ENCODE measurements at regions not wholly inside any gene's neighbourhood (a gene's known extent, or its start where the extent isn't known, plus 50 kb on each side); places are given as distances from the start of the nearest gene placed in this dataset.

DNA sequence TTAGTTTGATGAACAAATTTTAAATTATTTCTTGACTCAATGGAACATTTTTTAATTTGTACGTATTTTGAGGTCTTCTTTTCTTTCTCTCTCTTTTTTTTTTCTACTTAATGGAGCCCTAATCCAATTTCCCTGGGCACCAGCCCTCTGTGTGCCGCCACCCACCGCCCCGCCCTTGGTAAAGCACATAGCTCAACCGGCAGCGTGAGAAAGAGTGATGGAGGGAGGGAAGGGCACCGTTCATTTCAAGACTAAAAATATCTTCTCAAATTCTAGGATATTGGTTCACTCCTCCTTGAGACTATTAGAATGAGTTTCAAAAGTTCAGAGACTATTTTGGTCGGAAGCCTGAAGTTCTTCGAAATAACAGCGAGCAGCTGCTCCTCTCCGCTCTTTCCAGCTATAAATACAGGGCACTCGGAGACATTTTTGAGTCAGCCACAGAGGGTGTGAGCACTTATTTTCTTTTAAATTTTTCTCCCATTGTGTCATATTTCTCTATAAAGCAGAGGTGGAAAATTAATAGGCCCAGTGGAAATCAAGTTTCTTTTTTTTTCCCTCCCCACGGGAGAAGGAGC is 731.7 kb upstream of the ID2 start:
- intact Hi-C loops (cut with micrococcal nuclease), result no loop called here
- Mint-ChIP-seq H3K27ac (no peak overlapping the region), H3K27me3 (ENCODE audit: insufficient read depth) (peaks cover 9% of the 10 kb centered on the region), H3K9me3 (no peaks in the 10 kb centered on the region), H3K4me1 (ENCODE audit: low read depth) (no peaks in the 10 kb centered on the region), H3K4me3 (no peak overlapping the region), H3K36me3 (ENCODE audit: low read depth) (no peaks in the 10 kb centered on the region)
- no peak for DNase-seq (ENCODE audit: low spot score)

DNA sequence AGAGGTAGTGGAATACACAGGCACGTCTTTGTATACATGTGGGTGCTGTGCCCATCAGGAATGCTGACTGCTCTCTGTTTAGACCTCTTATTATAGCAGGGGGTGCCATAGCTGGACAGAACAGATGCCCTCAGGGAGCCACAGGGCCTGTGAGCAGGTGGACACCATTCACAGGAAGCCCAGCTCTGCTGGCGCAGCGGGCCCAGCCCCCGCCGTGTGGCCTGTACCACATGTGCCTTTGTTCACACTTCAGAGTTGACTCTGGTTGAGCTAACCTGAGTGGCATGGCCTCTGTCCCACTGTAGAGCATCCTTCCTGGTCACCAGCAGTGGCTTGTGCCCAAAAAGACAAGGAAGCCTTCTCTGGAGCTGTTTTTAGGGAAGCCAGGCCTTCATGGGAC is 730.9 kb upstream of the ID2 start:
- intact Hi-C loops (cut with micrococcal nuclease), result no loop called here
- Mint-ChIP-seq H3K36me3 (ENCODE audit: low read depth) (no peaks in the 10 kb centered on the region), H3K9me3 (no peaks in the 10 kb centered on the region), H3K4me1 (ENCODE audit: low read depth) (no peaks in the 10 kb centered on the region), H3K27me3 (ENCODE audit: insufficient read depth) (peaks cover 6% of the 10 kb centered on the region), H3K27ac (no peak overlapping the region), H3K4me3 (no peak overlapping the region)
- DNase-seq (ENCODE audit: low spot score), result no peak

DNA sequence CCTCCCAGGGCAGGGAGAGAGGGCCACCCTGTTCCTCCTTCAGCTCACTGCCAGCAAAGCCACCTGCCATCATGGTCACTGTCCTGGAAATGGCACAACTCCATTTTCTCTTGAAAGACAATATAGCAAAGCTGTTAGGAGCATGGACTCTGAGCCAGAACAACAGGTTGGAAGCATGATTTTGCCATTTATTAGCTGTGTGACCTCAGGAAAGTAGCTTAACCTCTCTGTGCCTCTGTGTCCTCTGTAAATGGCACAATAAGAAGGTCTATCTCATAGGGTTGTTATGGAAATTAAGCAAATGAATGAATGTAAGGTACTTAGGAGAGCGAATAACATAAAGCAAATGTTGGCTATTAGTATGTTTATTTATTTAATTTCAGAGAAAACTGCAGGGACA is 730.4 kb upstream of the ID2 start:
- Mint-ChIP-seq H3K4me3 (no peak overlapping the region), H3K4me1 (ENCODE audit: low read depth) (no peaks in the 10 kb centered on the region), H3K27ac (no peak overlapping the region), H3K27me3 (ENCODE audit: insufficient read depth) (peaks cover 6% of the 10 kb centered on the region), H3K36me3 (ENCODE audit: low read depth) (no peaks in the 10 kb centered on the region), H3K9me3 (no peaks in the 10 kb centered on the region)
- intact Hi-C loops (cut with micrococcal nuclease), result no loop called here
- no peak for DNase-seq (ENCODE audit: low spot score)

DNA sequence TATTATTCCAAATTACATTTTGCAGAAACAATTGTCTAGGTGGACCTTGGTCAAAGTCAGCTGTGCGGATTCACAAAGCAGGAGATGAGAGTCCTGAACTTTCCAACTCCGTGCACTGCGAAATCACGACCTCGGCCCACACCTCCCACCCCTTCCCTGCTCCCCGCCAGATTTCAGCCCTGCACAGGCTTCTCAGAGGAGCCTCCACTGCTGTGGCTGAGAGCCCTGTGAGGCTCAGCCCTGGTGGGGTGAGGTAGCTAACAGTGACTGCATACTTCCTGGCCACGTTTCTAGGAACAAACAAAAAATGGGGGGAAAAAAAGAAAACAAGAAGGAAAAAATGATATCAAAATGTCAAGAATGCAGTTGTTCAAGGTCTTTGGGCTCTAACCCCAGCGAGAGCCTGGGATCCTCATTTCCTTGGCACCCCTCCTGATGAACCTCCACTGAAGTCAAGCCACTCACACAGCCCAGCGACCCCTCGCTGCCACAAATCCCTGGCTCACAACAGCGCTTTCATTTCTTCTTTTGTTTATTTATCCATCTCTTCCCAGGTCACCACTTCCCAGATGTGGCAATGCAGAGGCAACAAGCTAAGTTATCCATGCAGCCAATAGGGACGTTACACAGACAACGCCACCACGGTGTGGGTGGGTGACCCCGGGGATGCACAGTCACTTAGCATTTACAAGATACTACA is 729.7 kb upstream of the ID2 start:
- intact Hi-C loops (cut with micrococcal nuclease), result no loop called here
- H3K4me3 Mint-ChIP-seq, result no peak overlapping the region
- DNase-seq (ENCODE audit: low spot score), result no peak
- peaks cover 6% of the 10 kb centered on the region for H3K27me3 Mint-ChIP-seq (ENCODE audit: insufficient read depth)
- no peaks in the 10 kb centered on the region for H3K9me3 Mint-ChIP-seq
- H3K27ac Mint-ChIP-seq, result no peak overlapping the region
- no peaks in the 10 kb centered on the region for H3K36me3 Mint-ChIP-seq (ENCODE audit: low read depth)
- no peaks in the 10 kb centered on the region for H3K4me1 Mint-ChIP-seq (ENCODE audit: low read depth)

DNA sequence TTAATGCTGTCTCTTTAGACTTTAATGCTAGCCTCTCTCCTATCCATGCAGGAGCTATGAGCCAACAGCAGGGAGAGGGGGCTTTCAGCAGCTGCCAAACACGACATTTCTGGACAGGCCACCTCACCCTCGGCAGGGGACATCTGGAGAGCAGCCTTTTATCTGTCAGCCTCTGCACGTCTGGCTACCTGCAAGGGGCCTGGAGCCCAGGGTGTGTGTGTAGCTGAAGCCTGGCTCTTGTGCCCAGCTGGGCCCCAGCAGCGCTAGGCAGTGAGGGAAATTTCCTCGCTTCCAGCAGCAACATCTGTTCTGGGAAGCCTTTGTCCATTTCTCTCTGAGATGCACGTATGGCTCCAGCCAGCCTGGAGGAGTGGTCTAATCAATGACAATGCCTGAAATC is 728.7 kb upstream of the ID2 start:
- no peaks in the 10 kb centered on the region for H3K36me3 Mint-ChIP-seq (ENCODE audit: low read depth)
- H3K27ac Mint-ChIP-seq, result no peak overlapping the region
- no peak overlapping the region for H3K4me3 Mint-ChIP-seq

DNA sequence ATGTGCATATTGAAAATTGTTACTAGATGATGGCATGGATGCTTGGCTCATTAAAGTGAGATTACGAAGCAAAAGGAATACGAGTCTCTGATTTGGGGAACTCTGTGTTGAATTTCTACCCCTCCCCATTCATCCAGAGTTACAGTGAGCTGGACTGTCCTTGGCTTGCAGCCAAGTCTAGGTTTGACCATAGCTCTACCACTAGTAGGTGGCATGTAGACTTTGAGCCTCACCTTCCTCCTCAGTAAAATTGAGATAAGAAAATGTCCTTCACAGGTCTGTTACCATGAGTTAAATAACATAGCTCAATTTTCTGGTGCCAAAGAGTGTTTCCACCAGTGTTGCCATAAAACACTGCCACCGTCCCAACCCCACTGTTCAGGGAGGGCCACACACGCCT is 727.6 kb upstream of the ID2 start:
- peaks cover 4% of the 10 kb centered on the region for H3K27me3 Mint-ChIP-seq (ENCODE audit: insufficient read depth)
- H3K4me1 Mint-ChIP-seq (ENCODE audit: low read depth), result no peaks in the 10 kb centered on the region
- no peaks in the 10 kb centered on the region for H3K9me3 Mint-ChIP-seq
- H3K36me3 Mint-ChIP-seq (ENCODE audit: low read depth), result no peaks in the 10 kb centered on the region
- intact Hi-C loops (cut with micrococcal nuclease), result no loop called here
- H3K27ac Mint-ChIP-seq, result no peak overlapping the region
- DNase-seq (ENCODE audit: low spot score), result no peak
- H3K4me3 Mint-ChIP-seq, result no peak overlapping the region

More for the DNA sequence above, 728.7 kb upstream of the ID2 start:
- intact Hi-C loops (cut with micrococcal nuclease), result no loop called here
- peaks cover 6% of the 10 kb centered on the region for H3K27me3 Mint-ChIP-seq (ENCODE audit: insufficient read depth)
- no peaks in the 10 kb centered on the region for H3K4me1 Mint-ChIP-seq (ENCODE audit: low read depth)
- no peak for DNase-seq (ENCODE audit: low spot score)
- H3K9me3 Mint-ChIP-seq, result no peaks in the 10 kb centered on the region

DNA sequence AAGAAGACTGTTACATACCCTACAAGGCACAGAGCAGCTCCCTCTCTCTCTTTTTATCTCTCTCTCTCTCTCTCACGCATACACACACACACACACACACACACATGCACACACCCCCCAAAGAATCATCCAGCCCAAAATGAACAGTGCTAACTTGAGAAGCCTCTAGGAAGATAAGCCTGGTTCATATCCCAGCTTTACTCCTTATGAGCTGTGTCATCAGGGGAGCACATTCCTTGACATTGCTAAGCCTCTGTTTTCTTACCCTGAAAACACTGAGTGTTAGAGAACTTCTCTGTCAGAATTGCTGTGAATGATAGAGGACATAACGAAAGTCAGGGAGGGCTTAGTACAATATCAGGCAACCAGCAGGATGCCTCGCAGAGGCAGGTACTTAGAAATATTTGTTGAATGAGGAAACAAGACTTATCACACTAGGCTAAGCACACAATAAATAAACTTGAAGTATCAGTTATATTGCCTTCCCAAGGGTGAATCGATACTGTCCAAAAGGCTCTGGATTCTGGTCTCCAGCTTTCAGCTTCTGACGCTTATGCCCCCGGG is 725.6 kb upstream of the ID2 start:
- intact Hi-C loops (cut with micrococcal nuclease), result no loop called here
- no peaks in the 10 kb centered on the region for H3K9me3 Mint-ChIP-seq
- DNase-seq (ENCODE audit: low spot score), result no peak
- peaks cover 4% of the 10 kb centered on the region for H3K27me3 Mint-ChIP-seq (ENCODE audit: insufficient read depth)
- H3K4me1 Mint-ChIP-seq (ENCODE audit: low read depth), result peaks cover under 1% of the 10 kb centered on the region
- no peak overlapping the region for H3K27ac Mint-ChIP-seq
- H3K36me3 Mint-ChIP-seq (ENCODE audit: low read depth), result no peaks in the 10 kb centered on the region
- H3K4me3 Mint-ChIP-seq, result no peak overlapping the region

DNA sequence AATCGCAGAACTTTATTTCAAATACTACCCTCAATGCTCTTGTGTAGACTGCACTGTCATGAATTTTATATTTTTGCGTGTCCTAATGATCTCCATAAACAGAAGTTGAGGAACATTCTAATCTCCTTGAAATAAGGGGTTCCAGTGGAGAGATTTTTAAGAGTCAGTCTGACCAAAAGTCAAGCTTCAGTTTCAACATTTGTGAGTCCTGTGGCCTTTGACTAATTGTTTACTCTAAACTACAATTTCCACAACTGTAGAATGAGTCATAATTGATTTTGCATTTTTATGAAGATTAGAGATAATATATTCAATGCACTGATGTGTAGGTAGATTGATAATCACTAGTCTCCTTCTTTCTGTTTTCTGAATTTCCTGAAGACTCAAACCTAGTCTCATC is 720.3 kb upstream of the ID2 start:
- Mint-ChIP-seq H3K36me3 (ENCODE audit: low read depth) (no peaks in the 10 kb centered on the region), H3K27ac (no peak overlapping the region), H3K9me3 (peaks cover 4% of the 10 kb centered on the region), H3K4me3 (no peak overlapping the region), H3K4me1 (ENCODE audit: low read depth) (peaks cover 18% of the 10 kb centered on the region), H3K27me3 (ENCODE audit: insufficient read depth) (peaks cover 4% of the 10 kb centered on the region)
- intact Hi-C loops (cut with micrococcal nuclease), result no loop called here
- DNase-seq (ENCODE audit: low spot score), result no peak

DNA sequence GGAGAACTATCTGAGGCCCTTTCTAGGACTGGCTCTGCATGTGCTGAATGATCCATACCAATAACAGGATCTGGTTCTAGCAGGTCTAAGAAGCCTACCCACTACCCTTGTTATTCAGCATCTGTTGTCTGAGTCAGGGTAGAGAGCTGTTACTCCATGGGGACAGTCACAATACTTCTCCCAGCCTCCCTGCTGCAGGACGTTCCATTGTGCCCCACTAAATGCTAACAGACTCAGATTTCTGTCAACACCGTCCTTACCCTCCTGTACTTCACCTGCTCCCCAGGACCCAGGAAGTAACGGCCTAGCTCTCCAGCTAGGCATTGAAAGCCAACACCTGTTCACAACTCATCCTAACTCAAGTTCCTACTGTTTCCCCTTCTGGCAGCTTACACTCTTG is 719.7 kb upstream of the ID2 start:
- H3K27me3 Mint-ChIP-seq (ENCODE audit: insufficient read depth), result peaks cover 4% of the 10 kb centered on the region
- no peak for DNase-seq (ENCODE audit: low spot score)
- intact Hi-C loops (cut with micrococcal nuclease), result no loop called here
- H3K36me3 Mint-ChIP-seq (ENCODE audit: low read depth), result no peaks in the 10 kb centered on the region
- H3K27ac Mint-ChIP-seq, result peak overlapping the region; percentile 26
- no peak overlapping the region for H3K4me3 Mint-ChIP-seq
- peaks cover 18% of the 10 kb centered on the region for H3K4me1 Mint-ChIP-seq (ENCODE audit: low read depth)
- H3K9me3 Mint-ChIP-seq, result peaks cover 4% of the 10 kb centered on the region

DNA sequence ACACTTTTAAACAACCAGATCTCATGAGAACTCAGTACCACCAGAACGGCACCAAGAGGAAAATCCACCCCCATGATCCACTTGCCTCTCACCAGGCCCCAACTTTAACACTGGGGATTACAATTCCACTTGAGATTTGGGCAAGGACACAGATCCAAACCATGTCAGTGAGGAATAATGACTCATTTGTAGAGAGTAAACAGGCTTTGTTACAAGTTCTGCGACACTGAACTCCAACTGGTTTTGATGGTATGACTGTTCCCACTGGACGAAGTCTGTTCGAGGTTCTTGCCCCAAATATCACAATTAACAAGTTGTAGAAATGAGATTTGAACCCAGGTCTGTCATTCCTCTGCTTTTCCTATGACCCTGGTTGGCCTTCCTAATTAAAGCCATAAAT is 718.1 kb upstream of the ID2 start:
- H3K4me1 Mint-ChIP-seq (ENCODE audit: low read depth), result peaks cover 18% of the 10 kb centered on the region
- no peak overlapping the region for H3K27ac Mint-ChIP-seq
- H3K36me3 Mint-ChIP-seq (ENCODE audit: low read depth), result no peaks in the 10 kb centered on the region
- no peak overlapping the region for H3K4me3 Mint-ChIP-seq
- no peak for DNase-seq (ENCODE audit: low spot score)
- H3K27me3 Mint-ChIP-seq (ENCODE audit: insufficient read depth), result peaks cover 6% of the 10 kb centered on the region
- H3K9me3 Mint-ChIP-seq, result peaks cover 4% of the 10 kb centered on the region
- intact Hi-C loops (cut with micrococcal nuclease), result no loop called here

DNA sequence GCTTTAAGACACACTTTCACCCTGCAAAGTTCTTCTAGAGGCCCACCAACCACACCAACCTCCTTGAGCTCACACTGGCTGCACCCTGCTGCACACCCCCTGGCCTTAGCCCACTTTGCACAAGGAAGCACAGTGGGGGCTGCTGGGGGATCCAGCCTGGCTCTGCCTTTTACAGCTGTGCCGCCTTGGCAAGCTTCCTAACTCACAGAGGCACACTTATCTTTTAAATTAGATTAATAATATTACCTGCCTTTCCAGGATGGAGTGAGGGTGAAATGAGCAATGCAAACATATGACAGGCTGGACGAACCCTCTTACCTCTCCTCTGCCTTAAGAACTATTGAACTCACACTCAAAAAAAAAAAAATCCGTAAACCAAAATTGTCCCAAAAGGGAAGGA is 715.8 kb upstream of the ID2 start:
- intact Hi-C loops (cut with micrococcal nuclease), result no loop called here
- Mint-ChIP-seq H3K4me3 (no peak overlapping the region), H3K27me3 (ENCODE audit: insufficient read depth) (peaks cover 2% of the 10 kb centered on the region), H3K36me3 (ENCODE audit: low read depth) (no peaks in the 10 kb centered on the region), H3K9me3 (peaks cover 4% of the 10 kb centered on the region), H3K4me1 (ENCODE audit: low read depth) (peaks cover 18% of the 10 kb centered on the region), H3K27ac (no peak overlapping the region)
- no peak for DNase-seq (ENCODE audit: low spot score)

DNA sequence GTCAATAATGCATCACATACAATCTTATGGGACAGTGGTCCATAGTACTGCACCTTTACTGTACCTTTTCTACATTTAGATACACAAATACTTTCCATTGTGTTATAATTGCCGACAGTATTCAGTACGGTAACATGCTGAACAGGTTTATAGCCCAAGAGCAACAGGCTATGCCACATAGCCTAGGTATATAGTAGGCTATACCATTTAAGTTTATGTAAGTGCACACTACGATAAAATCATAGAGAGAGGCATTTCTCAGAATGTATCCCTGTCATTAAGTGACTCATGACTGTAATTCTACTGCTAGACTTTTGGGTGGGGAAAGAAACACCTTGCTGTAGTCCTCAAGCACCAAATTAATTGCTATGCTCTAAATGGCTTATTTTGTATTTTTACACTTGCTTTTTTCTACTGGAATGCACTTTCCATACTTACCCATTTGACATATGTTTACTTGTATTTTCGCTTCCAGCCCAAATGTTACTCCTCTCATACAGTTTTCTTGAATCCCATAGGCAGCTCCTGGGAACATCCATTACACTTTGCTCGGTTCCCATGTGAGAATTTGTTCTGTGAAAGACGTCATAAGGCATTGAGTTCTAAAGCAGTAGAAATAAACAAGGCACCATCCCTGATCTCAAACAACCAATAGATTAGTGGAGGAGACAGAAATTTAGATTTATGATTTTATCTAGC is 714.0 kb upstream of the ID2 start:
- Mint-ChIP-seq H3K27ac (no peak overlapping the region), H3K36me3 (ENCODE audit: low read depth) (no peaks in the 10 kb centered on the region), H3K4me1 (ENCODE audit: low read depth) (peaks cover 4% of the 10 kb centered on the region), H3K9me3 (peaks cover 4% of the 10 kb centered on the region), H3K4me3 (no peak overlapping the region), H3K27me3 (ENCODE audit: insufficient read depth) (peaks cover 4% of the 10 kb centered on the region)
- intact Hi-C loops (cut with micrococcal nuclease), result no loop called here
- no peak for DNase-seq (ENCODE audit: low spot score)

DNA sequence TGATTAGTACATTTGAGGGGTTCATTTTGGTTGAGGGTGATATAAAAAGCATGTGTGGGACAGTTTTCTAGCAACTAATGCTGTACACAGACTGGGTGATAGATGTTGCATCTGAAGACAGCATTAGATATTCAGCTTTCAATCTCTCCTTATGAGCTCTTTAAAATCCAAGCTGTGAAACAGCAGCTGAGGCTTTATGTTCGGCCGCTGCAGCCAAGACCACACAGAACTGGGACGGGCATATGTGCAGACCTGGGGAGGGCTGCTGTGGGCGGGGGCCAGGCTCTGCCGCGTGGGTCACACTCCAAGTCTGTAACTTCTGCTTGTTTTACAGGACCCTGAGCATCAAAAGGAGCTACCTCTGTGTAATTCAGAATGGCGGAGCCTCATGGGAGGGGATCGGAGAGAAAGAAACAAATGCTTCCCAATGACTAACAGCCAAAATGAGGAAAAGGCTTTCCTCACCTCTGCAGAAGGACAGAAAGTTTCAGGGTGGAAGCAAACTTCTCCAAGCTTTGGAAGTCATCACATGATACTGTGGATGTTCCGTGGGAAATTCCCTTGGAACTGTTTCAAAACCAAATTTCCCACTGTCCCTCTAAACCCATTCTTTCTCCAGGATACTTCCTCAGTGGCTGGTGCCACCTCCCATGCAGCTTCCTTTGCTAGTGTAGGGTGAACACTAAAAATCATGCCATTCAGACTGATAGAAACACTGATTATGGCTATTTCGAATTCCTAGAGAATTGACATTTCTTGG is 711.9 kb upstream of the ID2 start:
- intact Hi-C loops (cut with micrococcal nuclease), result no loop called here
- H3K4me3 Mint-ChIP-seq, result no peak overlapping the region

More for the DNA sequence above, 711.9 kb upstream of the ID2 start:
- no peaks in the 10 kb centered on the region for H3K4me1 Mint-ChIP-seq (ENCODE audit: low read depth)
- H3K9me3 Mint-ChIP-seq, result no peaks in the 10 kb centered on the region
- no peak overlapping the region for H3K27ac Mint-ChIP-seq
- H3K27me3 Mint-ChIP-seq (ENCODE audit: insufficient read depth), result peaks cover 4% of the 10 kb centered on the region
- DNase-seq (ENCODE audit: low spot score), result no peak
- H3K36me3 Mint-ChIP-seq (ENCODE audit: low read depth), result no peaks in the 10 kb centered on the region

All from activated T-helper 1 cell treated with anti-CD3 and anti-CD28 coated beads, Interleukin-12 subunit alpha, Interleukin-12 subunit beta, Interleukin-2, Interleukin-4 antibody, amounts not matched to agents 30 ng/mL and 10 ng/mL and 1 ng/mL, durations not matched to agents 14 hours and 24 hours and 36 hours (primary cell).